MCF 10A (cell line): ENCODE measurements at regions not wholly inside any gene's neighbourhood (a gene's known extent, or its start where the extent isn't known, plus 50 kb on each side); places are given as distances from the start of the nearest gene placed in this dataset.
"Not testable (repeated sequence)": the region's sequence is repeated elsewhere in the genome, so short reads cannot be mapped to it uniquely, and the experiment has no call there.

Experiments used
- BruUV-seq: library from RNA; stranded (reverse); fragments of 400-500 nt; replicated peaks from 2 replicates; lab custom pipeline; 2021; lab: Mats Ljungman, UMichigan
- CTCF ChIA-PET: fragments of 300-600 bp; sonication (Branson Sonifier 250); formaldehyde crosslinking; extraction: SDS; loops from one replicate; lab custom pipeline; 2021; ENCODE audit warnings: antibody characterized with exemption, inconsistent platforms; lab: Yijun Ruan, JAX
- POLR2A ChIA-PET: fragments of 300-600, 350-650 bp; sonication (Branson Sonifier 250); formaldehyde crosslinking; extraction: SDS; loops from one replicate; lab custom pipeline; 2020; ENCODE audit warnings: antibody characterized with exemption, inconsistent platforms; lab: Yijun Ruan, JAX
- DNase-seq: peaks from one replicate; pipeline ENCODE4 v3.0.0-alpha.2; 2018; ENCODE audit not compliant: unreplicated experiment
- H3K27ac Mint-ChIP-seq: one replicate; pipeline ENCODE4 v1.8.0; 2022; ENCODE audit warnings: mild to moderate bottlenecking, low read depth, mixed read lengths; ENCODE audit not compliant: unreplicated experiment
- H3K27me3 Mint-ChIP-seq: one replicate; pipeline ENCODE4 v1.8.0; 2022; ENCODE audit warnings: mixed read lengths; ENCODE audit not compliant: insufficient read depth, unreplicated experiment
- H3K36me3 Mint-ChIP-seq: one replicate; pipeline ENCODE4 v1.8.0; 2022; ENCODE audit warnings: mild to moderate bottlenecking, moderate library complexity, mixed read lengths; ENCODE audit not compliant: insufficient read depth, unreplicated experiment
- H3K4me1 Mint-ChIP-seq: one replicate; pipeline ENCODE4 v1.8.0; 2022; ENCODE audit warnings: mixed read lengths; ENCODE audit not compliant: insufficient read depth, unreplicated experiment
- H3K4me3 Mint-ChIP-seq: one replicate; pipeline ENCODE4 v1.8.0; 2022; ENCODE audit warnings: mild to moderate bottlenecking, moderate library complexity, mixed read lengths; ENCODE audit not compliant: unreplicated experiment
- H3K9me3 Mint-ChIP-seq: one replicate; pipeline ENCODE4 v1.8.0; 2022; ENCODE audit warnings: mixed read lengths; ENCODE audit not compliant: unreplicated experiment
- CTCF ChIP-seq: fragments of 200-600 bp; IDR thresholded peaks from one replicate; pipeline ENCODE4 v1.8.0; 2022; ENCODE audit warnings: antibody characterized with exemption, mild to moderate bottlenecking; ENCODE audit not compliant: unreplicated experiment
- intact Hi-C: fragments of 100-400 bp; cut with micrococcal nuclease; formaldehyde crosslinking; loops from 2 replicates; pipeline ENCODE4 v1.14.1; 2022

GRCh38 chr21:14614287-14614686, 68.2 kb upstream of the SAMSN1 start:
- H3K4me1 Mint-ChIP-seq = peaks cover 10% of the 10 kb centered on the region
- DNase-seq = no peak

GRCh38 chr21:14613486-14614224, 67.5 kb upstream of the SAMSN1 start:
- DNase-seq = no peak
- no TSS peak for BruUV-seq
- intact Hi-C loops = no loop called here
- no peaks in the 10 kb centered on the region for H3K9me3 Mint-ChIP-seq
- no peaks in the 10 kb centered on the region for H3K27me3 Mint-ChIP-seq
- H3K27ac Mint-ChIP-seq = no peak overlapping the region
- peaks cover 5% of the 10 kb centered on the region for H3K36me3 Mint-ChIP-seq
- ChIA-PET CTCF (interaction anchor here (0.7 kb wide), 1 partner anchor 22 kb away, joined by 3 read pairs; no protein-coding TSS in a partner anchor), POLR2A (interaction anchor here (1.8 to 2.7 kb wide), 2 partner anchors 10 to 22 kb away, joined by 6 to 18 read pairs; no protein-coding TSS in a partner anchor)
- no peak overlapping the region for H3K4me3 Mint-ChIP-seq
- peaks cover 10% of the 10 kb centered on the region for H3K4me1 Mint-ChIP-seq
- no peak for TF ChIP-seq CTCF

More at GRCh38 chr21:14614287-14614686, 68.2 kb upstream of the SAMSN1 start:
- H3K36me3 Mint-ChIP-seq = peaks cover 5% of the 10 kb centered on the region
- no peaks in the 10 kb centered on the region for H3K9me3 Mint-ChIP-seq
- no peaks in the 10 kb centered on the region for H3K27me3 Mint-ChIP-seq
- no peak overlapping the region for H3K27ac Mint-ChIP-seq
- POLR2A ChIA-PET = interaction anchor here (1.2 to 2.7 kb wide), 3 partner anchors 10 to 45 kb away, joined by 3 to 18 read pairs (median 6); no protein-coding TSS in a partner anchor
- BruUV-seq = no TSS peak
- intact Hi-C loops = no loop called here
- no peak for TF ChIP-seq CTCF
- CTCF ChIA-PET = interaction anchor here (0.7 to 1.8 kb wide), 2 partner anchors 11 to 22 kb away, joined by 3 to 9 read pairs; no protein-coding TSS in a partner anchor
- no peak overlapping the region for H3K4me3 Mint-ChIP-seq

GRCh38 chr21:14610119-14610518, 64.0 kb upstream of the SAMSN1 start:
- intact Hi-C loops, CTCF ChIA-PET, H3K4me1 Mint-ChIP-seq, BruUV-seq, H3K9me3 Mint-ChIP-seq, H3K4me3 Mint-ChIP-seq, H3K27me3 Mint-ChIP-seq, H3K27ac Mint-ChIP-seq, H3K36me3 Mint-ChIP-seq, DNase-seq, POLR2A ChIA-PET: not testable (repeated sequence)

GRCh38 chr21:14609274-14609673, 63.2 kb upstream of the SAMSN1 start:
- no peak for DNase-seq
- Mint-ChIP-seq H3K27me3 (no peaks in the 10 kb centered on the region), H3K9me3 (no peaks in the 10 kb centered on the region), H3K36me3 (peaks cover 5% of the 10 kb centered on the region), H3K4me1 (no peaks in the 10 kb centered on the region), H3K27ac (no peak overlapping the region), H3K4me3 (no peak overlapping the region)
- BruUV-seq = no TSS peak
- CTCF ChIA-PET = no interaction called here
- intact Hi-C loops = no loop called here
- TF ChIP-seq CTCF = no peak
- POLR2A ChIA-PET = interaction anchor here (0.6 kb wide), 1 partner anchor 40 kb away, joined by 3 read pairs; no protein-coding TSS in a partner anchor
